ENCODE measurements at regions not wholly inside any gene's neighbourhood (a gene's known extent, or its start where the extent isn't known, plus 50 kb on each side); places are given as distances from the start of the nearest gene placed in this dataset.
A peak's percentile ranks its signal among the peaks of the same experiment; 100 is the strongest.

- Mint-ChIP-seq H3K4me3 (no peak overlapping the region), H3K27ac (no peak overlapping the region), H3K27me3 (no peaks in the 10 kb centered on the region), H3K36me3 (no peaks in the 10 kb centered on the region), H3K4me1 (no peaks in the 10 kb centered on the region), H3K9me3 (no peaks in the 10 kb centered on the region)
- POLR2A ChIA-PET = no interaction called here
- 71% methylated on average over 1 of the region's 2 CpGs for WGBS (ENCODE audit: insufficient coverage)
- Histone ChIP-seq H3K36me3 (ENCODE audit: control insufficient read depth in 2 of 2, extremely low read depth in 1 of 2, insufficient read depth in 1 of 2, low read length in 1 of 2) (no peaks in the 10 kb centered on the region), H3K27ac (ENCODE audit: low read length) (no peak overlapping the region), H3K4me1 (ENCODE audit: control insufficient read depth in 1 of 2, extremely low read depth in 1 of 2, insufficient read depth in 2 of 2, low read length in 2 of 2) (no peaks in the 10 kb centered on the region), H3K9me3 (no peaks in the 10 kb centered on the region), H3K27me3 (replicated peaks in 1 of 2; ENCODE audit: control insufficient read depth in 2 of 2, extremely low read depth in 1 of 2, insufficient read depth in 2 of 2, low read length in 1 of 2) (no peaks in the 10 kb centered on the region), H3K4me3 (ENCODE audit: control insufficient read depth in 1 of 2, extremely low read depth in 1 of 2, low read length in 1 of 2) (no peak overlapping the region)
- DNase-seq (no peak), ATAC-seq (replicated peaks in 1 of 4) (no peak)
- CTCF ChIA-PET = no interaction called here
Measured at GRCh38 chrY:7877458-7877857, 965.9 kb upstream of the AMELY start.

DNA sequence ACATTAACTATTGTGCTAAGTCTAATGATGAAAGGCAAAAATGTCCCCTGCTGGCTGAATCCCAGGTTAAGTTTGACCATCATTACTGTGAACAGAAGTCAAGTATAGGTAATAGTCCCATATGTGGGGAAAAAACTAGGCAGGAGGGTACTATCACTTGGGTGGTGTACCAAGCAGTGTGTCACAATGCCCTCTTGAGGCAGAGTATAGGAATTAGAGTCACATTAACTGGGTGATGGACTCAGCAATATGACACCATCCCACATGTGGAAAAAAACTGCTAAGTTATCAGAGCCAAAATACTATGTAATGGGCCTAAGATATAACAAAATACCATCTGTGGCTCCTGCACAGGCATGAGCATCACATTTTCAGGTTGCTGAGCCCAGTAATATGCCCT, 962.5 kb upstream of the AMELY start:
- no peaks in the 10 kb centered on the region for H3K27me3 ChIP-seq (replicated peaks in 1 of 2; ENCODE audit: control insufficient read depth in 2 of 2, extremely low read depth in 1 of 2, insufficient read depth in 2 of 2, low read length in 1 of 2)
- POLR2A ChIA-PET = no interaction called here
- Mint-ChIP-seq H3K9me3 (no peaks in the 10 kb centered on the region), H3K36me3 (no peaks in the 10 kb centered on the region), H3K4me1 (no peaks in the 10 kb centered on the region), H3K27me3 (no peaks in the 10 kb centered on the region), H3K4me3 (no peak overlapping the region), H3K27ac (no peak overlapping the region)
- DNase-seq (peak in 1 of 35 experiments; percentile 12), ATAC-seq (replicated peaks in 1 of 4) (no peak)
- CTCF ChIA-PET = no interaction called here
- no peaks in the 10 kb centered on the region for H3K9me3 ChIP-seq
- H3K36me3 ChIP-seq (ENCODE audit: control insufficient read depth in 2 of 2, extremely low read depth in 1 of 2, insufficient read depth in 1 of 2, low read length in 1 of 2) = no peaks in the 10 kb centered on the region
- H3K4me1 ChIP-seq (ENCODE audit: control insufficient read depth in 1 of 2, extremely low read depth in 1 of 2, insufficient read depth in 2 of 2, low read length in 2 of 2) = no peaks in the 10 kb centered on the region
- no peak overlapping the region for H3K4me3 ChIP-seq (ENCODE audit: control insufficient read depth in 1 of 2, extremely low read depth in 1 of 2, low read length in 1 of 2)
- no peak overlapping the region for H3K27ac ChIP-seq (ENCODE audit: low read length)

DNA sequence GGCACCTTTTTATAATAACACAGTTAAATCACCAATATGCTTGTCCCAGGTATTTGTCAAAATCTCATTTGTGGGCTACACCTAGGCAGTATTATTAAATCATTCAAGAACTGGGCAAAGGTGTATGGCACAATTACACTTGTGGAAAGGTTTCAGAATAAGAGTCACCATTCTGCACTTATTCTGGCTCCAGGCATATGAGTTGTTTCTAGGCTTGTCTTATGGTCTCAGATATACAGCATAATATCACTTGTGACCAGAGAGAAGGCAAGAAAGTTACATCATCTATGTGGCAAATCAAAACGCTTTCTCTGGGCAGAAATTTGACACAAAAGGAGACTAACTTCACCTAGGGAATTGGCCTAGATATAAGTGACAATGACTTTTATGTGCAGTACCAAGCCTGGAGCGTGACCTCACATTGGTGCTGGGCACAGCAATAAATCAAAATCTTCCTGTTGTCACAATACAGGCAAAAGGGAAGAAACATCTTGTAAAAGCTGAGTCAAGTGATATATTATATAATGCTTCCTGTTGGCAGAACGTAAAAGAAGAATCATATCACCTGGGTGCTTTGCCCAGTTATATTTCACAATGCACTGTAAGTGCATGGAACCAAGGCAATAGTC, 959.9 kb upstream of the AMELY start:
- ATAC-seq (replicated peaks in 1 of 4) = no peak
- POLR2A ChIA-PET = no interaction called here

DNA sequence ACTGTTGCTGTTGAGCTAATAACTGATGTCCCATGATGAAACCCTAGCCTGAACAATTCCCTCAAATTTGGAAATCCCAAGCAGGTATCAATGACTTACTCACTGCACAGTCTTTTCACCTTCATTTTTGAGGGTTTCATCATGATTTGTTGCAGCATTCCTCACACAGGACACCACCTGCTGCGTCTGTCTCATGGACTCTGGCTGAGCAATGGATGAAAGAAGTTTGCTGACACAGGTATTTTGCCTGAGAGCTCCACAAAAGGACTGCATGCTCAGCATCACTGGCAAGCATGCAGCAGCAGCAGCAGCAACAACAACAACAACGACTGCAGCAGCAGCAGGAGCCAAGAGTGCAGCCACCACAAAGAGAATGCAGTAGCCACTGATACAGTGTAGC, 955.4 kb upstream of the AMELY start:
- Histone ChIP-seq H3K9me3 (no peaks in the 10 kb centered on the region), H3K36me3 (ENCODE audit: control insufficient read depth in 2 of 2, extremely low read depth in 1 of 2, insufficient read depth in 1 of 2, low read length in 1 of 2) (no peaks in the 10 kb centered on the region), H3K27ac (ENCODE audit: low read length) (no peak overlapping the region), H3K4me1 (ENCODE audit: control insufficient read depth in 1 of 2, extremely low read depth in 1 of 2, insufficient read depth in 2 of 2, low read length in 2 of 2) (no peaks in the 10 kb centered on the region), H3K27me3 (replicated peaks in 1 of 2; ENCODE audit: control insufficient read depth in 2 of 2, extremely low read depth in 1 of 2, insufficient read depth in 2 of 2, low read length in 1 of 2) (no peaks in the 10 kb centered on the region), H3K4me3 (ENCODE audit: control insufficient read depth in 1 of 2, extremely low read depth in 1 of 2, low read length in 1 of 2) (no peak overlapping the region)
- no peaks in the 10 kb centered on the region for H3K4me1 Mint-ChIP-seq
- no peak for DNase-seq
- ATAC-seq (replicated peaks in 1 of 4) = no peak
- H3K36me3 Mint-ChIP-seq = no peaks in the 10 kb centered on the region
- WGBS (ENCODE audit: insufficient coverage) = 63% methylated on average over 1 of the region's 2 CpGs
- CTCF ChIA-PET = no interaction called here
- no peaks in the 10 kb centered on the region for H3K27me3 Mint-ChIP-seq
- no peak overlapping the region for H3K4me3 Mint-ChIP-seq
- POLR2A ChIA-PET = no interaction called here
- no peak overlapping the region for H3K27ac Mint-ChIP-seq
- no peaks in the 10 kb centered on the region for H3K9me3 Mint-ChIP-seq

More for the DNA sequence above, 959.9 kb upstream of the AMELY start:
- Mint-ChIP-seq H3K27ac (no peak overlapping the region), H3K4me3 (no peak overlapping the region), H3K9me3 (no peaks in the 10 kb centered on the region), H3K27me3 (no peaks in the 10 kb centered on the region), H3K36me3 (no peaks in the 10 kb centered on the region), H3K4me1 (no peaks in the 10 kb centered on the region)
- no peak for DNase-seq
- Histone ChIP-seq H3K4me3 (ENCODE audit: control insufficient read depth in 1 of 2, extremely low read depth in 1 of 2, low read length in 1 of 2) (no peak overlapping the region), H3K27ac (ENCODE audit: low read length) (no peak overlapping the region), H3K36me3 (ENCODE audit: control insufficient read depth in 2 of 2, extremely low read depth in 1 of 2, insufficient read depth in 1 of 2, low read length in 1 of 2) (no peaks in the 10 kb centered on the region), H3K9me3 (no peaks in the 10 kb centered on the region), H3K4me1 (ENCODE audit: control insufficient read depth in 1 of 2, extremely low read depth in 1 of 2, insufficient read depth in 2 of 2, low read length in 2 of 2) (no peaks in the 10 kb centered on the region), H3K27me3 (replicated peaks in 1 of 2; ENCODE audit: control insufficient read depth in 2 of 2, extremely low read depth in 1 of 2, insufficient read depth in 2 of 2, low read length in 1 of 2) (no peaks in the 10 kb centered on the region)
- no CpG with 5 or more reads among the region's 3 CpGs for WGBS (ENCODE audit: insufficient coverage)
- CTCF ChIA-PET = no interaction called here

DNA sequence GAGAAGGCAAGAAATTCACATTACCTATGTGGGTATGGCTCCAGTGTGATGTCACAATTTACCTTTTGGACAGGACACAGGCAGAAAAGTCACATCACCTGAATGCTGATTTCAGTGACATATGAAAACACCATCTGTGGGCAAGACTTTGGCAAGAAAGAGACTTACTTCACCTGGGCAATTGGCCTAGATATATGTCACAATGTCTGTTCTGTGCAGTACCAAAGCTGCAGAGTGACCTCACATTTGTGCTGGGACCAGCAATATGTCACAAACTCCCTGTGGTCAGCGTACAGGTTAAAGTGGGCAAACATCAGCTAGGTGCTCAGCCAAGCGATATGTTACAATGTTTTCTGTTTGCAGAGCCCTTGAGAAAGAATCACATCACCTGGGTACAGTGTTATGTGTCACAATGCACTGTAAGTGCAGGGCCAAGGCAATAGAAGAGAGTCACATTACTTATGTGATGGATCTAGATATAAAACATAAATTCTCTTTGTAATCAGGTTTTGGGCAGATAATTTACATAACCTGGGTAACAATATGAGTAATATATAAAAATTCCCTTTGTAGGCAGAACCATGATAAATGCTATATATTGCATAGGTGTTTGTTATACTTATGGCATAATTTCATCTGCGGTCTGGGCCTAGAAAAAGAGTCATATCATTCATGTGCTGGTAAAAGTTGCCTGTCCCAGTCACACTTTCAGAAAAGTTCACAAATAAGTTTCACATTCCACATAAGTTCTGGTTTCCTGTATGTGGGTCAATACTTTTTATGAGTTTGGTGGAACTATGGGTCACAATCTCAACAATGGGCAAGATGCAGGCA, 949.4 kb upstream of the AMELY start:
- POLR2A ChIA-PET = no interaction called here
- H3K27ac Mint-ChIP-seq = no peak overlapping the region
- WGBS (ENCODE audit: insufficient coverage) = no CpG with 5 or more reads among the region's 3 CpGs
- no peak overlapping the region for H3K4me3 ChIP-seq (ENCODE audit: control insufficient read depth in 1 of 2, extremely low read depth in 1 of 2, low read length in 1 of 2)
- H3K27ac ChIP-seq (ENCODE audit: low read length) = no peak overlapping the region
- H3K4me1 ChIP-seq (ENCODE audit: control insufficient read depth in 1 of 2, extremely low read depth in 1 of 2, insufficient read depth in 2 of 2, low read length in 2 of 2) = no peaks in the 10 kb centered on the region
- ATAC-seq (replicated peaks in 1 of 4) = no peak
- DNase-seq = no peak
- H3K4me1 Mint-ChIP-seq = no peaks in the 10 kb centered on the region
- no peaks in the 10 kb centered on the region for H3K27me3 Mint-ChIP-seq
- no peaks in the 10 kb centered on the region for H3K36me3 ChIP-seq (ENCODE audit: control insufficient read depth in 2 of 2, extremely low read depth in 1 of 2, insufficient read depth in 1 of 2, low read length in 1 of 2)
- no peaks in the 10 kb centered on the region for H3K27me3 ChIP-seq (replicated peaks in 1 of 2; ENCODE audit: control insufficient read depth in 2 of 2, extremely low read depth in 1 of 2, insufficient read depth in 2 of 2, low read length in 1 of 2)
- H3K9me3 ChIP-seq = no peaks in the 10 kb centered on the region
- H3K36me3 Mint-ChIP-seq = no peaks in the 10 kb centered on the region
- H3K9me3 Mint-ChIP-seq = no peaks in the 10 kb centered on the region
- no peak overlapping the region for H3K4me3 Mint-ChIP-seq
- CTCF ChIA-PET = no interaction called here

GRCh38 chrY:7850191-7850590, 938.6 kb upstream of the AMELY start:
- no peaks in the 10 kb centered on the region for H3K36me3 Mint-ChIP-seq
- H3K27me3 Mint-ChIP-seq = no peaks in the 10 kb centered on the region
- H3K27ac ChIP-seq (ENCODE audit: low read length) = no peak overlapping the region
- no peak overlapping the region for H3K27ac Mint-ChIP-seq
- H3K4me1 ChIP-seq (ENCODE audit: control insufficient read depth in 1 of 2, extremely low read depth in 1 of 2, insufficient read depth in 2 of 2, low read length in 2 of 2) = no peaks in the 10 kb centered on the region
- no peak for DNase-seq
- no peaks in the 10 kb centered on the region for H3K27me3 ChIP-seq (replicated peaks in 1 of 2; ENCODE audit: control insufficient read depth in 2 of 2, extremely low read depth in 1 of 2, insufficient read depth in 2 of 2, low read length in 1 of 2)
- ChIA-PET POLR2A (no interaction called here), CTCF (no interaction called here)
- no peaks in the 10 kb centered on the region for H3K9me3 ChIP-seq
- no peaks in the 10 kb centered on the region for H3K36me3 ChIP-seq (ENCODE audit: control insufficient read depth in 2 of 2, extremely low read depth in 1 of 2, insufficient read depth in 1 of 2, low read length in 1 of 2)
- no peak overlapping the region for H3K4me3 ChIP-seq (ENCODE audit: control insufficient read depth in 1 of 2, extremely low read depth in 1 of 2, low read length in 1 of 2)
- ATAC-seq (replicated peaks in 1 of 4) = no peak
- no peak overlapping the region for H3K4me3 Mint-ChIP-seq
- H3K9me3 Mint-ChIP-seq = no peaks in the 10 kb centered on the region
- no peaks in the 10 kb centered on the region for H3K4me1 Mint-ChIP-seq

- peaks cover 0 to 2% (median 0%) of the 10 kb centered on the region in 3 donors for H3K9me3 Mint-ChIP-seq
- H3K27ac ChIP-seq (ENCODE audit: low read length) = no peak overlapping the region
- H3K36me3 ChIP-seq (ENCODE audit: control insufficient read depth in 2 of 2, extremely low read depth in 1 of 2, insufficient read depth in 1 of 2, low read length in 1 of 2) = no peaks in the 10 kb centered on the region
- H3K36me3 Mint-ChIP-seq = no peaks in the 10 kb centered on the region
- H3K9me3 ChIP-seq = no peaks in the 10 kb centered on the region
- ATAC-seq (replicated peaks in 1 of 4) (no peak), DNase-seq (no peak)
- no peaks in the 10 kb centered on the region for H3K4me1 ChIP-seq (ENCODE audit: control insufficient read depth in 1 of 2, extremely low read depth in 1 of 2, insufficient read depth in 2 of 2, low read length in 2 of 2)
- no peak overlapping the region for H3K4me3 Mint-ChIP-seq
- no peak overlapping the region for H3K4me3 ChIP-seq (ENCODE audit: control insufficient read depth in 1 of 2, extremely low read depth in 1 of 2, low read length in 1 of 2)
- ChIA-PET CTCF (no interaction called here), POLR2A (no interaction called here)
- H3K27me3 Mint-ChIP-seq = peaks cover 0 to 1% of the 10 kb centered on the region in 2 donors
- no peak overlapping the region for H3K27ac Mint-ChIP-seq
- no peaks in the 10 kb centered on the region for H3K27me3 ChIP-seq (replicated peaks in 1 of 2; ENCODE audit: control insufficient read depth in 2 of 2, extremely low read depth in 1 of 2, insufficient read depth in 2 of 2, low read length in 1 of 2)
- H3K4me1 Mint-ChIP-seq = no peaks in the 10 kb centered on the region
Measured at GRCh38 chrY:7845776-7846175, 934.2 kb upstream of the AMELY start.

Measured in T-cell (primary cell).